Effector CD8-positive, alpha-beta T cell (primary cell): ENCODE measurements at regions not wholly inside any gene's neighbourhood (a gene's known extent, or its start where the extent isn't known, plus 50 kb on each side); places are given as distances from the start of the nearest gene placed in this dataset.

ENCODE experiments used
- DNase-seq: peaks from one replicate; lab custom pipeline; 2025; lab: John Stamatoyannopoulos, UW

DNA sequence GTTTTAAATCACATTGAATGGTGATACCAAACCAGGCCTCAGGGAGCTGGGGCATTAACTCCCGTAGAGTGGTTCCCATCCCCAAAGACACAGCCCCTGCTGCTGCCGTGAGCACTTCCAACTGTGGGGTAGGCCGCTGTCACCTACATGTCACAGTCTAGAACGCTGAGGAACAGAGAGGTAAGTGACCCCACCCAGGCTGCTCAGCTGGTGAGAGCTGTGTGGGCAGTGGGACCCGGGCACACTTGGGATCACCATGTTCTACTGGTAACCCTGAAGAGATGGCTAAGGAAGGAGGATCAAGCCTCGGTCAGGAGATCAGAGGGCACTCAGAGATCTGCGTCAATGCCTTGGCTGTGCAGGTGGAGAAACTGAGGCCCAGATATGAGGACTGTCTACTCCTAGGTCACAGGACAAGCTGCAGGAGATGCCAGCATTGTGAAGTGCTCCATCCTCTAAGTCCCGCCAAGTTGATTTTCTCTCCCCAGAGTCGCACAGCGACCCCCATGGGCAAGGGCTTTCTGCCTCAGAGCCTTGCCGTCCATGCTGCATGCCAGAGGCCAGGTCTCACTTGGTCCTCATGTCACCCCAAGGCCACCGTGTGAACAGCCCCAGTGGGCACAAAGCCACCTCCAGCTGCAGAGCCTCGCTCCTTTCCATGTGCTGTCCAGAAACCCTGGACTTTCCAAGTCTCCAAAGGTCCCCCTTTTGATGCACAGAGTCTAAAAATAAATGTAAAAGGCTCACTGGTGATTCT, 144.2 kb upstream of the OTOS start:
- no peak for DNase-seq

DNA sequence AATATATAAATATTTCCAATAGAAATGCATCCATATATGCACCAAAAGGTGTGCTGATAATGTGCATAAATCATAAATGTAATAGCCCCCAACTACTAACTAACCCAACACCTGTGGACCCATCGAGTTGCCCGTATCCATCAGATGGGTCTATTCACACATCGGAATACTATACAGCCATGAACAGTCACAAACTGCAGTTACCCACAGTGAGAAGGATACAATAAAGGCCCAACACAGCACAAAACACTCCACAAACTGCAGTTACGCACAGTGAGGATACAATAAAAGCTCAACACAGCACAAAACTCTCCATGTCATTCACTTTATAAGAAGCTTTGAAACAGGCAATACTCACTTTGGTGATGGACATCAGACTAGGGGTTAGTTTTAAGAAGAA, 145.3 kb upstream of the OTOS start:
- DNase-seq = no peak

DNA sequence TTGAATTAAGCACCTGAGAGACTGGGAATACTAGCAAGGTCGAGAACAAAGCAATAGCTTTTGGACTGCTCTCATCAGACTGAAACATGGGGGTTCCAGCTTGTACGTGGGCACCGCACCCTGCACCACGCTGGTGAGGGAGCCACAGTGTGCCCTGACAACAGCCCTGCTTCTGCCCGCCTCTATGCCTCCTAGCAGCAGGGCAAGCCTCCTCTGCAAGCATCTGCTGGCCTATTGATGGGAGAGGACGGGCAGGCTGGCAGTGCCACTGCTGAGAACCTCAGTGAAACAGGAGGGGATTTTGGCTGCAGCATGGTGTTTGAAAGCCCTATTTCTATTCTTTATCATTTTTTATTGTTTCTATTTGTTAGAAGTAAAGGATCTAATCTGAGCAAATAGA, 146.1 kb upstream of the OTOS start:
- DNase-seq = no peak

DNA sequence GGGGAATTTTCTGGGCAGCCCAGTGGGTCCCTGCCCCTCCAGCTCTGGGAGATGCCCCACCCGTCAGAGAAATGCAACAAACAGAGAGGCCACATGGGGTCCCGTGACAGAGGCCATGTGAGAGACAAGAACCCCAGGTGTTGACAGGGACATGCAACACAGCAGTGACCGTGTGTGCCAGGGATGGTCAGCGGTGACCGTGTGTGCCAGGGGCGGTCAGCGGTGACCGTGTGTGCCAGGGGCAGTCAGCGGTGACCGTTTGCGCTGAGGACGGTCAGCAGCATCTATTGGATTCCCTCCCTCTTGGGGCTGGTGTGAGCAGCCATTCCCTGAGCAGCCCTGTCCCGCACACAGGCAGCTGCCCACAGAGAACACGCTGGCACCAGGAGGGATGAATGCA, 146.6 kb upstream of the OTOS start:
- no peak for DNase-seq

DNA sequence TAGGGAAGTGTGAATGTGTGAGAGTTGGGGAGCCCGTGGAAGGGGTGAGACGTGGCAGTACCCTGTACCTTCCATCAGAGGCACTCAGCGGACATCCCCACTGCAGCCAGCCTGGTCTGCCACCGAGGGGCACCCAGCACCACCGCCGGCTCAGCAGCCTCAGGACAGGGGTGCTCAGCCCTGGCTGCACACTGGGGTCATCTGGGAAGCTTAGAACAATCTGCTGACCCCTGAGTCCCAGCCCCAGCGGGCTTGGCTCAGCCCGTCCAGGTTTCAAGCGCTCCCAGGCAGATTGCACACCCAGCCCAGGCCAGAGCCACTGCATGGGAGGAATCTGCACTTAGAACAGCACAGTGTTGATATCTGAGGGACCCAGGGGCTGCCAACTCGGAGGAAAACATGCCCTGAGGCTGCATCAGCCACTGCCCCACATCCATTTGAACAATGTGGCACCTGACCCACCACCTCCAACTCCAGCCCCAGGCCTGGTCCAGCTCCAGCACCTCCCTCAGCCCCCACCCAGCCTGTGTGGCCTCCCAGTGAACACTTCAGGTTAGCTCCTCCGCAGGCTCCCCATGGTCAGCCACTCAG, 147.1 kb upstream of the OTOS start:
- no peak for DNase-seq

DNA sequence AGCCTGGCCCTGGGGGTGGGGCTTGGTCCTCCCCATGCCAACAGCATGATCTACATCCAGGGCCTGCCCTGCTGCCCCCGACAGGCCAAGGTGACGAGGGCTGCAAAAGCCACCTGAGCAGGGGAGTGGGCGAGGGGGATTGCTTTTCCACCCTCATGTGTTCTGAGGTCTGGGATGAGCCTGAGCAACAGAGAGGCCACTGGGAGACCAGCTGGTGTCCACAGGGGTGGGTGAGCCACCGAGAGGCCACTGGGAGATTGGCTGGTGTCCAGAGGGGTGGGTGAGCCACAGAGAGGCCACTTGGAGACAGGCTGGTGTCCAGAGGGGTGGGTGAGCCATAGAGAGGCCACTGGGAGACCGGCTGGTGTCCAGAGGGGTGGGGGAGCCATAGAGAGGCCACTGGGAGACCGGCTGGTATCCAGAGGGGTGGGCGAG, 147.4 kb upstream of the GPC1 start:
- DNase-seq = no peak

DNA sequence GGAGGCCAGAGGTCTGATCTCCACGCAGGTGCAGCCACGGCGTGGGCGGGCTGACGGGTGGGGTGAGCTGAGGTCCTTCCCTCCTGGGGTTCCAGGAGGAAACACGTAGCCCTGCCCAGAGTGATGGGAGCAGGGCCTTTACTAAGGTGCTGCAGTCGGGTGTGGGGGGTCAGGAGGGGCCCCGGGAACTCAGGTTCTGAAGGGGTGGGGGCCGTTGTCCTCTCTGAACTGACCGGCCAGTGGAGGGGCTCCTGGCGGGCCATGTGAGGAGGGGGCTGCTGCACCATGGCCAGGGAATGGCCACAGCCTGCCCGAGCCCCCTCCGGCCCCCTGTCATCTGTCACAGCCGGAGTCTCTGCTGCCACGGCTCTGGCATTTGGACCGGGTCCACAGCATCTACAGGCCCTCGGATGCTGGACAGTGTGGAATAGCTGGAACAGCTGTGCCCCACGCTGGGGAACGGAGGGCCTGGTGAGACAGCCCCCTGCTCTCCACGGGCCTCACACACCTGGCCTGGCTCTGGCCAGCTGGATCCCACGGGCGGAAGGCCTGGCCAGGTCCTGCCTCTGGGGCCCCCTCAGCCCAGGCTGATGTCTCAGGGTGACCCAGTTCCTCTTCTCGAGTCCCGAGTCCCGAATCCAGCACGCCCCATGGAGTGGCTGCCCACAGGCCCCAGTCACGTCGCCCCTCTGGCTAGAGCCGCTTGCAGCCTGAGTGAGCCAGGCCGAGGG, 145.6 kb upstream of the GPC1 start:
- DNase-seq = no peak

DNA sequence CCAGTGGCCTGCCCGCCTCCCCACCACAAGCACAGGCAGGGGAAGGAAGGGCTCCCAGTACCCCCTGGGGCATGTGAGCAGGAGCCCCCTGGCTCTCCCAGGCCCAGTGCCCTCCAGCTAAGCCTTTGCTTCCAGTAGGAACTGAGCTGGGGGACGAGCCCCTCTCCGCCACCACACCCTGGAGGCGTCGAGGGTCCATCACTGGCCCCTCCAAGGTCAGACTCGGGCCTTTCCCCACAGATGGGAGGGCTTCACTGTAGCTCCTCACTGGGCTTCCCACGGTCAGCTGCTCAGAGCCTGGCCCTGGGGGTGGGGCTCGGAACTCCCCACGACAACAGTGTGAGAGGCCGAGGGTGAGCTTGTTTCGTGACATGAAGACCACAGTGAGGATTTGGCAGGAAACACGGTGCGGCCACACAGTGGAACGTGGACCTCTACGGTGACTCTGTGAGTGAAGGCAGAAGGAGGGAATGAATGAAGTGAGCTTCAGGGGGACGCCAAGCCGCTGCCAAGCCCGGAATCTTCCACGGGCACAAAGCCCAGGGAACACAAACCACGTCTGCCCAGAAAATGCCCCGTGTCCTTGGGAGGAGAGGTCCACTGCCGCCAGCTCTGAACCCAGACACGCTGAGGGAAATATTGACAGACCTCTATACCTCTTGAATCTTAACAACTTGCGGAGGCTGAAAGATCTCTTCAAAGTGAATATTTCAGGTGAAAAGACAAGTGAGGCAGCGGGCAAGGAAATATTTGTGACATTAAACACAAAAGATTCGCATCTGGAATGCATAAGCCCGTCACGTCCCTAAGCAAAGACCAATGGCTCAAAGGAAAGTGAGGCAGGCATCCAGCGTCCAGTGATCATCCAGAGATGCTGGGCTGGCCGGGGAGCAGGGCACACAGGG, 144.8 kb upstream of the GPC1 start:
- DNase-seq = no peak

DNA sequence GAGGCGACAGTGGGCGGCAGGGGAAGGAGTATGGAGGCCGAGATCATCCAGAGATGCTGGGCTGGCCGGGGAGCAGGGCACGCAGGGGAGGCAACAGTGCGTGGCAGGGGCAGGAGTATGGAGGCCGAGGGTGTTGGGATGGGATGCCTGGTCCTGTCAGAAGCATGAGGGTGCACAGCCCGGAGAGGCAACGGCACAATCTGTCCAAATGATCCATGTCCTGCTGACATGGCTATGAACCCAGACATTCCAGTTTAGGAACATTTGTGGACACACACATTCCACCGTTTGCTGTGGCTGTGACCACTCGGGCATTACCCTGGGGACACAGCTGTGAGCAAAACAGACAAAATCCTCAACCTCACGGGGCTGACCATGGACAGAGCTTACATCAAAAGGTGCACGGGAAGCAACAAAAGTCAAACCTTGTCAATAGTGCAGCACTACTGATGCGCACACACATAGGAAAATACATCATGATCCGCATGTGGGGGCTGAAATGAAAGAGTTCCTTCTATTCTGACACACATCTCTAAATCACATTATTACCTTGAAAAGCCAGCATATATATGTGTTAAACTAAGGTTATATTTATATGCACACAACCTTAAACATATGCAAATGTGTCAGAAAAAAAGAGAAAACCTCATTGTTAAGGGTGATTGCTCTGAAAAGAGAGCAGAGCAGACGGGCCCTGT, 144.0 kb upstream of the GPC1 start:
- DNase-seq = no peak

DNA sequence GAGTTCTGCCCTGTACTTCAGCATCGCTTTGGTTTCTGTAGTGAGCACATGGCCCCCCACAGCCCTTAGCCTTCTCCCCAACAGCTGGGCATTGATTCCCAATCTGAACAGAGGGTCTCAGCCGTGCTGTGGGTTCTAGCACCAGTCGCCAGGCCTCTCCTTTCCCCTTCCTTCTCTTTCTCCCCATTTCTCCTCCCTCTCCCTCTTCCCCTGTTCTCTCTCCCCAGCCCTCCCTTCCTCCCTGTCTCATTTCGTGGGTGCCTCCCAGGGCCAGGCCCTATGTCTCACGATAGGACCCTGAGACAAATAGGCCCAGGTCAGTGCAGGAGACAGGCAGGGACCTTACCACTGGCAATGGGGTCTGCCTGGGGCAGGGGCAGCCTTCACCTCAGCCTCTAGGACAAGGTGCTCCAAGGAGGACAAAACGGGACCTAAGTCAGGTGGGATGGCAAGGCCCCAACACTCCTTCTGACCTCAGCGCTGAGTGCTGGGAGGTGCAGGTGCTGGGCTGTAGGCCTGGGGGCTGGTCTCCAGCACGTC, 143.4 kb upstream of the GPC1 start:
- DNase-seq = no peak

DNA sequence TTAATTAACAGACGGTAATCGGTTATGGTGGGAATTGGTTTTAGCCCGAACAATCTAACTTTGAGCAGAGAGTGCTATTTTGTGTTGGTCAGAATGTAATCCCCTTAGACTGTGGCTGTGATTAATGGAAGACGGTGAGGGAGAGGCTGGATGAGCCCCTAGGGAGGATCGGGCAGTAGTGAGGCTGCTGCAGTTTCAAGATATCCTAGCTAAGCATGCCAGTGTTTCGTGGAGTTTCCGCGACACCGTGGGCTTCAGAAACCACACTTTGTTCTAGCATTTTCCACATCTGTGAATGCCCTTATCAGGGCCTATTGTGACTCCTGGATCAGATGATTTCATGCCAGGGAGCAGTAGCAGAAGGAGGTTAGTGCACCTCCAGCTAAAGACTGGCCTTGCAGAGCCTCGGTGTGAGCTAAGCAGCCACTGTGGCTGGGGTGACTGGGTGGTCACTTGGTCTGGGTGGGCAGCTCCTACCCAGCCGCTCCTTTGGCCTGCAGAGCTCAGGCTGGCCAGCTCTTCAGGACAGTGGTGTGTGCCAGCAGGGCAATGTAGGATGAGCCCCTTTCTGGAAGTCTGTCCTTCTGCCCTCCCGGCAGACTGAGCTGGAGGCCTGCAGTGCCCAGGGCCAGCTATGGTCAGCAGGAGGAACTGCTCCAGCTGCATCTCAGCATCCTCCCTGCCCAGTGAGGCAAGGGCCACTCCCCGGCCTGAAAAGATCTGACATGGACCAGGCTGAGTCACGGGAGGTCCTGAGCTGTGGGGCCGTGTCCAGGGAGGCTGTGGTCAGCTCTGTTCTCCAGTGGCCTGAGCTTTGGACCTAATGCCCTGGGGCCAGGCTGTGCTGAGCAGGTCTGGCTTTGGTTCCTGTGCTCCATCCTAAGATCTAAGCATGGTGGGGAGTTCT, 142.6 kb upstream of the GPC1 start:
- no peak for DNase-seq

DNA sequence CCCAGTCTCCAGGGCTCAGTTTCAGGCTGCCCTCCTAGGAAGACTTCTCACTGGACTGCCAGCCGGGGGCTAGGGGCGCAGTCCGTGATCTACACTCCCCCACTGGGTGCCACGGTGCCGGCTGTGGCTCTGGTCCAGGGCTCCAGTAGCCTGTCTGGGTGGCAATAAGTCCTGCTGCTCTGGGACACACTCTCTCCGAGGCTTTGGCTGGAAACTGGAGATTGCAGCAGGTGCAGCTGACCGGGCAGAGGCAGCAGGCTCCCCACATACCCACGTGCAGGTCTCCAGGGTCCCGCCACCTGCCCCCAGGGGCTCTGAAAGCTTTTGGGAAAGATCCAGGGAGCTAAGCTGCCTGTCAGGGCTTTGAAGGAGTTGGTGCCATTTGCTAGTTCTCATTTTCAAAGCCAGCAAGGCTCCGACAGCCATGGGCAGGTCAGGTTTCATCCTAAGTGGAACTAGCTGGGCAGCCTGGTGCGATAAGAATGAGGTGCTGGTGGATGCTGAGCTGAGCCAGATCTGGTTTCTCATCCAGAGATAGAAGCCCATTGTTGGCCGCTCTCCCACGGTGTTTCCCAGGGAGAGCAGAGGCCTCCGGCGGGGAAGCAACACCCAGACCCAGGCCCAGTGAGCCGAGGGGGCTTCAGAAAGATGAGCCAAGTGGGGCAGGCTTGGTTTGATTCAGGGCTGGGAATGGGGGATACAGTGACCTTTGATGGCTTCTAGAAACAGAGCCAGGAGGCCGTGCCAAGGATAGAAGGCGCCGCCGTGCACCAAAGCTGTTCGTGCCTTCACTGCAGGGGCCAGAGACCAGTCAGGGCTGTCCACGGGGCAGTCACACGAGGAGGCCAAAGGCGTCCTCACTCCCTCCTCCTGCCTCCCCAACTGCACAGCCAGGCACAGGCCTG, 141.7 kb upstream of the GPC1 start:
- no peak for DNase-seq

DNA sequence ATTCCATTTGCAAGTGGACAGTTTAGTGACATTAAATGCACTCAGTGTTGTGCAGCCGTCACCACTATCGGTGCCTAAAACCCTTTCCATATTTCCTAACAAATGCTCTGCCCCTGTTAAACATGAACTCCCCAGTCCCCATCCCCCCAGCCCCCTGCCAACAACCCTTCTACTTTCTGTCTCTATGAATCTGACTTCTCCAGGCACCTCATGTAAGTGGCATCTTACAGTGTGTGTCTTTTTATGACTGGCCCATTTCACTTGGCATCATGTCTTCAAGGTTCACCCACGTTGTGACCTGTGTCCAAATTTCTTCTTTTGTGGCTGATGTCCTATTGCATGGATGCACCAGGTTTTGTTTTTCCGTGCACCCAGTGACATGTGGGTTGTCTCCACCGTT, 140.9 kb upstream of the GPC1 start:
- no peak for DNase-seq

DNA sequence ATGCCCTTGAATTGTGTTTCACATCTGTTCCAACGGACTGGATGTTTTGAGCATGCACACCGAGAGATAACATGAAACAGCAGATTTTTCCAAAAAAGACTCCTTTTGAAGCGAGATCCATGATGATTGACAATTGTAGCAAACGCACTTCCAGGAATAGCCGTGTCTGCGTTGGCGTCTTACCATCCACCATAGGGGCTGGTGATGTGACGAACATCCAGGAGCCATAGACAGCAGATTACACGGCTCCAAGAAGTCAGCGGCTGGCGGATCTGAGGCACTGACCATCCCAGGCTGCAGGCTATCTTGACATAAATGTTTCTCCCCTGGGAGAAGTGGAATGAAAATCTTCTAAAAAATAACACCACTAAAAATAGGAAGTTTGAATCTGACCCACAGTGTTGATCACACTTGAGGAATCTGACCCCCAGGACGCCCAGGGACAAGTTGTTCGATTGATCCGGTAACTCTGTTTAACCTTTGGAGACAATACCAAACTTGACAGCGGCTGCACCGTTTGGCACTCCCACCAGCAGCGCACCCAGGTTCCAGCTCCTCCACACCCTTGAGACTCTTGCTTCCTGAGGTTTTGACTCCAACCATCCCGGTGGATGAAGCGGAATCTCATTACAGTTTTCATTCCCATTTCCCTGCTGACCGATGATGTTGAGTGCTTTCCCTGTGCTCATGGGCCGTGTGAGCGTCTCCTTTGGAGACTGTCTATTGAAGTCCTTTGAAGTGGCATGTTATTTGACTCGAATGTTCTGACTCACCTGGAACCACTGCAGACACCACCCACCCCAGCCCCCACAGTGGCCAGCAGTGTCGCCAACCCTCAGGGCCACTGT, 140.0 kb upstream of the GPC1 start:
- no peak for DNase-seq

DNA sequence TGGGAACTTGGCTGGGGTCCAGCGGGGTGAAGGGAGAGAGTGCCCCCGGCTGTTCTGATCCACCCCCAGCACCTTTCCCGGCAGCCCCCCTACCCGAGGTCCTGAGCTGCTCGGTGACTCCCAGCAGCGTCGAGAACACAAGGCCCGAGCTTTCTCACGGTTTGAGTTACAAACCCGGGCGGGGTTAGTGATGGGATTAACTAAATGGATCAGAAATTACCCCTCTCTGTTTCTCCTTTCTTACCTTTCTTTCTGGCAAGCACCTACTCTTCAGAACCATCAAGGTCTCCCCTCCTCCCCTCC, 139.4 kb upstream of the GPC1 start:
- DNase-seq = no peak

DNA sequence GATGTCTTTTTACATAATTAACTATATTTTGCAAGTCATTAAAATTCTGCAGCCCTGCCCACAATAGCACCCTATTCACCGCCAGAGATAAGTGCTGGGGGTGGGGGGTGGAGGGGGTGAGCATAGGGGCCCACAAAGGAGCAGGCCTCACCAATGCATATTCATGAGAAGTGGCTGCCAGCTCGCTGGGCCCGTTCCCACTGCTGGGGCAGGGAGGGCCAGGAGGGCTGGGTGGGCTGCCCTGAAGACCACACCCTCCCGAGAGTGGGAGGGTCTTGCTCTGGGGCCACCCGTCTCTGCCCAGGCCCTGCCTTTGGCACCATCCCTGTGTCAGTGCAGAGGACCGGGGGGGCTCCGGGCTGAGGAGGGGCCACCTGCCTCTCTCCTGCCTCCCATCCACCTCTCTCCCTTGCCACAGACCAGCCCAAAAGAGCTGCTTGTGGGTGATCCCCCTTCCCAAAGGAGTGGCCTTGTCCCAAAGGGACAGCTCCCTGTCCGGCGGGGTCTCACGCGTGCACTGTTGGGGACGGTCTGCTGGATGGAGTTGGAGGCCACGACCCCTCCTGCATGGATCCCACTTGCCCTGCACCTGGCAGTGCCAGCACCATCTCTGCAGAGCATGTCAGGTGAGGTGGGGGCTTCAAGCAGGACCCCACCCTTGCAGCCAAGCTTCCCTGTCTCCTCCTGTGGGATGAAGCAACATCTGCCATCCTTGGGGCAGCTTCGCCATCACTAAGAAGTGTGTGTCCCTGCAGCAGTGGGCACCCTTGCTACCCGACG, 138.8 kb upstream of the GPC1 start:
- no peak for DNase-seq

DNA sequence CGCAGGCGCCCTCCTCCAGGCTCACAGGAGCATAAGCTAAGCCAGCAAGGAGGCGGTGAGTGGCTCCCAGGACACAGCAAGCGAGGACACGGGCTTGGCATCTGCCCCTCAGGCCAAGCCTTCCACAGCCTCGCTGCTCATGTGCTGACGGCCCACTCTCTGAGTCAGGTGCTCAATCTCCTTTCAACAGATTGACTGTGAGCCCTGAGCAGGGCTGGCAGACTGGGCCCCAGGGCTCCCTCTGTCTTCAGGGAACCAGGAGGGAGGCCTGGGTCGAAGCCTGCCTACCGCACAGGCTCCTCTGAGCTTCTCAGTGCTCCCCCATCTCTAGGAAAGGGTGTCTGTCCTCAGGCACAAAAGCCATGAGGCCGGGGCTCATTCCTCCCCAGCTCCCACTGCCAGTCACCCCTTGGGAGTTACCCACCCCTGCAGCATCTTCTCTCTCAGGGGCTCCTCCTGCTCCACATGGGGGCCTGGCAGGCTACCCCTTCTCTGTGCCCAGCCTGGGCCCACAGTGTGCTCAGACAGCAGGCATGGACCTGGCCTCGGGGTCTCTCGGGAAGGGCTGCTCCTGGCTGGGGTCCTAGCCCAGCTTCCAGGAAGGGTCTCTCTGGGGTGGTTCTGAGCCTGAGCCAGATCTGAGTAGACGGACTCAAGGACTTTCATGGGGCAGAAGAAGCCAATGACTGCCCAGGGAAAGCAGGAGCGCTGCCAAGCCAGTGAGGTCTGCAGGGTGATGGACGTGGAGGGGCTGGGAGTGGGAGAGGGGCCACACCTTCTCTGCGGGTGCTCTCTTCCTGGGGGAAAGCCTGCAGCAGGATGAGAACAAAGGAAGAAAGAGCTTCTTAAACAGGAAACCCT, 138.0 kb upstream of the GPC1 start:
- DNase-seq = no peak
